HS-27A (cell line): ENCODE measurements at regions not wholly inside any gene's neighbourhood (a gene's known extent, or its start where the extent isn't known, plus 50 kb on each side); places are given as distances from the start of the nearest gene placed in this dataset.

Experiments
- DNase-seq: peaks from one replicate; pipeline ENCODE4 v3.0.0-alpha.2; 2012; ENCODE audit warnings: low read depth, missing footprints

GRCh38 chr14:49527221-49527620, 59.0 kb downstream of the RPS29 start:
- no peak for DNase-seq

DNA sequence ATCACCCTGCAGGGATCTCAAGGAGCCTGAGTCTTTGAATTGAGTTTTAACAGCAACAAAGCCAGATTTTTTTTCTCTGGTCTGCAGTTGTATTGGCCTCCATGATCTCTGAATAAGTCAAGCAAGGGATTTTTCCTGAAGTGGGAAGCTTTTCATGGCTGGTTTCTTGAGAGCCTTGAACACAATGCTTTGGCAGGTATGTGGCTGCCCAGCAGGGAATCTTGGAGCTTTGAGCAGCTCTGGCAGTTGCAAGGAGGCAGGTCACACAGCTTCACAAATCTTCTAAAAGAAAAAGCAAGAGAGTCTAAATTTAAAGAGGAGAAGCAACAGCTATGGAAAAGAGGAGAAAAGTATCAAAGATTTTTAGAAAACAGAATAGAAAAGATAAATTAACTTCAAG, 60.1 kb downstream of the RPS29 start:
- DNase-seq = no peak

- DNase-seq = no peak
These were observed 69.9 kb downstream of the RPS29 start for GRCh38 chr14:49516286-49516685.

GRCh38 chr14:49512571-49512970, 73.6 kb downstream of the RPS29 start:
- DNase-seq = no peak

GRCh38 chr14:49512147-49512551, 74.0 kb downstream of the RPS29 start:
- peak; percentile 90 for DNase-seq

- no peak for DNase-seq
These were observed 78.1 kb downstream of the RPS29 start for GRCh38 chr14:49508124-49508523.

DNA sequence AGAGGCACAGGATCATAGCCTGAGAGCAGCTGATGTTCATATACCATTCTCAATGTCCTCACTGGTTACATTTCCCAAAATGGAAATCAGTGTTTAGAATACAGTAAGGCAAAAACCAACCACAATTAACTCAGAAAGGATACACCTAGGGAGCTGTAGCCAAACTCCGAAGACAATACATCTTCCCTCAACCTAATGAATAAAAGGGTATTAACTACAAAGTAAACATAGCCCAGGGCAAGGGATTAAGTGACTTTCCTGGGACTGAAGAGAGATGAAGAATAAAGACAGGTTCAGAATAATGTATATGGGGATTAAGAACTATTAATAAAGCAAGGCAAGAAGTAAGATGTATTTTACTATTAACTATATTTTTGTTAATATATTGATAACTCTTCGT, 79.5 kb downstream of the RPS29 start:
- no peak for DNase-seq

DNA sequence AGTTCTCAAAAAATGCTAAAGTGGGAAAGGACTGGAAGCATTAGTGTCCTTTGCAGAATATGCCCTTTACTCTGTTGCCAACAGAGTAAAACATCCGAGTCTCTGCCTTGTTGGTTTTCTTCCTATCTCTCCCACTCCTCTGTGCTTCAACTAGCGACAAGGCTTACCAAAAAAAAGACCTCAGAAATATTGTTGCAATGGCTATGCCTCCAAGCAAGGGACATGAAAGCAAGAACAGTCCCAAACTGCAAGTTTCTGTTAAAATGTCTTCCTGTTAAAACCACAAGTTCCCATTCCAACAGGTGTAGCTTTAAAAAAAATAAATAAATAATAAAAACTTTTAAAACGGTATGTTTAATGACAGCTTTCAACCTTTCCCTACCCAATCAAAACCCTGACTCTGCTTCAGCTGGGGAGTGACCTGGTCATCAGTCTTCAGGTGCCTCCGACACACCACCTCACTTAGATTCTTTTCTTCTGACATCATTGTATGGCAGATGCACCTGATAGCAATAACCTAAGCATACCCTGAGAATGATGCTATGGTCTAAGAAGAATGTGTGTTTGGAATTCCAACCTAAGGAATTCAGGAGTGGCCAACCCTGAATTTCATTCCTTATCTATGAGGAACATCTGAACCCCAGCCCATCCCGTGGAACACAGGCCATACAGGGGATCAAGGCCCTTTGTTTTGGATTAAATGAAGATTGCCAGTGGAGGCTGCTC, 81.0 kb downstream of the RPS29 start:
- DNase-seq = peak; percentile 62

DNA sequence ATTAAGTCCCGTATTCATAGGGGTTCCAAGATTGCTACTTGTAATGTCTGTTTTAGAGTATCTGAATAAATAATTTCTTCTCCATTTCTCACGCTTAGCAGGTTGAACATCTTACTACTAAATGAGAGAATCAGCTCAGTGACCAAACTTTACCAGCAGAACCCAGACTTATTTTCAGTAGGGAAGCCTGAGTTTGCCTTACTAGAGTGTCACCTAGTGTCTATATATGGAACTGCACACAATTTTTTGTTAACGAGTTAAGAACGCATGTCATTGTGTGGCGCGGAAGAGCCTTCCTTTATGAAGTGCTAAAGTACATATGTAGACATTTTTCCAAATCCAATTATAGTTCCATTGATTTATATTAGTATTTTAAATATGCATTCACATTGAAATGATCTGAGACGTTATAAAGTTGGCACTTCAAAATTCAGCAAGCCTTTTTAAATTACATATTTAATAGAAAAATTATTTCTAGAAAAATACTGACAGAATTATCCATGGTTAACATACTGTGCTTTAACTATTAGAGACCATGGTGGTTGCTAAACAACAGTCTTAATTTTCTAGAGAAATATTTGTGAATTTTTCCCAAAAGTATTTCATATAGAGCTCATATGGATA, 88.3 kb downstream of the RPS29 start:
- peak; percentile 51 for DNase-seq

- DNase-seq = no peak
These were observed 88.9 kb downstream of the RPS29 start for GRCh38 chr14:49497267-49497666.

- no peak for DNase-seq
These were observed 91.3 kb downstream of the RPS29 start for GRCh38 chr14:49494836-49495235.

- no peak for DNase-seq
These were observed 92.6 kb downstream of the RPS29 start for GRCh38 chr14:49493557-49493956.

DNA sequence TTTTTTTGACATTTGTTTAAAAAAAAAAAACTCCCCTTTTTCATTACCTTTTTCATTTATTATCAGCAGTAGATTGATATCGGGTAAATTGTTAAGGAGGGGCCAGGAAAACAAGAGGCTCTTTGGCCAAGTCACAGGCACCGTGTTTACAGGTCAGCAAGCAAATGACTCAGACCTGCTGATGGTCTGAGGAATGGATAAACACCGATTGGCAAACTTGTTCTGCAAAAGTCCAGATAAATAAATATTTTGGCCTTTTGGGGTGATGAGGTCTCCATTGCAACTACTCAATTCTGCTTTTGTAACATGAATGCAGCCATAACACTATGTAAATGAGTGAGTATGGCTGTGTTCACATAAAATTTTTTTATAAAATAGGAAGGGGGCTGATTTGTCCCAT, 94.0 kb downstream of the RPS29 start:
- DNase-seq = no peak

- no peak for DNase-seq
These were observed 96.8 kb downstream of the RPS29 start for GRCh38 chr14:49489341-49489740.

DNA sequence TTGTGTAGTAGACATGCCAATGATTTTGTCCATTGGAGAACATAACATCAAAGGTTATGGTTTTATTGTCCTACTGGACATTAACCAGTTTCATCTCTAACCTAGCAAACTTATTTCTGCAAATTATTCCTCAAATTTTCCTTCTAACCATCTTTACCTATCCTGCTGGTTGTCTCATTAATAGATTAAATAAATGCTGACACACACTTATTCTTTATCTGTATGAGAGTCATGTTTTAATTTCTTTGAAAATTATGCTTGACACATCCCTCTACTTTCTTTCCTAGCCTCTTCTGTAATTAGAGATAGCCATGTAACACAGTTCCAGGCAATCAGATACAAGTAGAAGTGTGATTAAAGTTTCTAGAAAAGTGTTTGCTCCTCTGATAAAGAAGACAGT, 98.9 kb downstream of the RPS29 start:
- no peak for DNase-seq

DNA sequence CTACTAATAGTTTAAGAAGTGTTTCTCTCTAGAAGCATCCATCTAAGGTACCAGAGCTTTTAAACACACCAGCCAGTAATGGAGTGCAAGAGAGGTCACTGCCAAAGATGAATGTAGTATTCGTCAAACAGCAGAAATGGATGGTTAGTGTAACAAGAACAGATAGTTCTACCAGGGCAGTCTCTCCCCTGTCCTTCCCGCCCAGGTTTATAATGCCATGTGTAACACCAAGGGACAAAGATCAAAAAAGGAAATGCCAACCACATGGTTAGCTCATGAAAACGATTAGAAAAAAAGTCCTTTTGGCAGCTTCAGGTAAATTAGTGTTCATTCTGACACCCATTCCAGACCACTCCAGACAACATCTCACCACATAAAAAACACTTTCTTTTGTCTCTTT, 100.9 kb downstream of the RPS29 start:
- no peak for DNase-seq

DNA sequence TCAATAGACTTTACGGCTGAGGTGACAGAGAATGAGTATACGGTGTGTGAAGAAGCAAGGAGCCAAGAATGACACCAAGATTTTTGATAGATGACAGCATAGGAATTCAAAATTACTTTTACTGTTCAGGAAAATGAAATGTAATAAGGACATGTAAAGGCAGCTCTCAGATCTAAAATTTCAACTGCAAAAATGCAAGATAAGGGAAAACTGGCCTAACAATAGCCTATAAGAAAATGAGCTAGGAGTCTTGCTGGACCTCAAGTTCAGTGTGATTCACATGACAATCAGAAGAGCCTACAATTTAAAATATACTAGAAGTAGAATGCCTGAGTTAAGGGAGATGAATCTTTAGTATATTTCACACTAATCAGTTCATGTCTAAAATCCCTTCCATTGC, 102.0 kb downstream of the RPS29 start:
- no peak for DNase-seq

DNA sequence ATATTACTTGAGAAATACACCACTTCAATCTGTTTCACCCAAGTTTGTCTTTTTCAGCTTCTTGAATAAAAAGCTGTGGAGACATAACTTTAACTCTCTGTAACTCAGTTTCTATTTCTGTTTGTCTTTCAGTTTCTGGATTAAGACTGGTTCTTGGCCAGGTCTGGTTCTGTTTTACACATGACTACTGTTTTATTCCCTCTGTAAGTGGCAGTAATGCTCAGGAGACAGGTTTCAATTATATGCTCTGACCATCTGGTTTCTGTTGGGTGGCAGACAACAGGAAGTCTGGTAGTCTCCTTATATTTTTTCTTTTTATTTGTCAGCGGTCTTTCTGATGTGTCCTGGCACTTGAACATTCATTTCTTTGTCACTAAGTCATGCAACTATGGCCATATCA, 102.9 kb downstream of the RPS29 start:
- DNase-seq = no peak

- DNase-seq = no peak
These were observed 105.1 kb downstream of the RPS29 start for GRCh38 chr14:49480979-49481498.

GRCh38 chr14:49480053-49480760, 106.0 kb downstream of the RPS29 start:
- no peak for DNase-seq

DNA sequence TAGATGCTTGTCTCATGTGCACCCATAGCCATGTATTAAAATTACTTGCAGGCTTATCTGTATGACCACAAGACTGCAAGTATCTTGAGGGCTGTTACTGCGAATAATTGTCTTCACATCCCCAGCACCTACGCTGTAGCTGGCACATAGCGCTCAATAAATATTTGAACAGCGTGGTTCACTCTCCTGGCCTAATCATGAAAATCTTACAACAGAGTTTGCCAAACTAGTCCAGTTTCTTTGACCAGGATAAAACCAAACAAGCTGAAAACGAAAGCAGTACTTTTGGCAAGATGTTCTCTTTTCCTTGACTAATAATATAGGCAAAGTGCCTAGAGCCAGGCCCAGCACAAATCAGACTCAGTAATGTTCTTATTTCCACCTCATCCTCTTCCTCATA, 106.7 kb downstream of the RPS29 start:
- no peak for DNase-seq

GRCh38 chr14:49478784-49479183, 107.4 kb downstream of the RPS29 start:
- no peak for DNase-seq

DNA sequence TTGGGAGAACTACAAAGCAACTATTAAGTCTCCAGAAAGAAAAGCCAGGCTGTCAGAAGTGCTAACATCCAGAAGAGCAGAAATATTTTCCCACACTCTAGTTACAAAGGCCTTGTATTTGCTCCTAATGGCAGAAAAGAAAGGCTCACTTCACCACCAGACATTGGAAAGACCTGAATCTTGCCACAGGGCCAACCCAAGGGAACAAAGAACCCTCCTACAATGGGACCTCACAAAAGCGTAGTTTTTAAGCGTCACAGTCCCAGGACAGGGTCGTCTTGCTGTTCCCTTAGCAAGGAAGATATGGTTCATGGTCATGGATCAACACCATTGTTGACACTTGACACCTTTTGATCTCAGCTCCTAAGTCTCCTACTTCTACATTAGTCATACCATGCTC, 119.1 kb downstream of the RPS29 start:
- DNase-seq = no peak
